Stomach (tissue), 4 donors: ENCODE measurements at regions not wholly inside any gene's neighbourhood (a gene's known extent, or its start where the extent isn't known, plus 50 kb on each side); places are given as distances from the start of the nearest gene placed in this dataset.

Experiments
- EP300 ChIP-seq: sonication (generic); formaldehyde crosslinking; IDR thresholded peaks from one replicate; pipeline ENCODE4 v1.6.1; 2017; ENCODE audit warnings: antibody characterized with exemption
- POLR2A ChIP-seq, 4 donors: fragments of 450-650 bp; IDR thresholded peaks; one replicate each; pipeline ENCODE4 v1.6.1; 2016; ENCODE audit warnings: antibody characterized with exemption in 4 of 4, control low read depth in 2 of 4, mild to moderate bottlenecking in 1 of 4, moderate library complexity in 1 of 4
- POLR2AphosphoS5 ChIP-seq, 3 donors: sonication (generic); formaldehyde crosslinking; IDR thresholded peaks; one replicate each; pipeline ENCODE4 v1.6.1; 2016; ENCODE audit warnings: antibody characterized with exemption in 3 of 3
- TF ChIP-seq, protein P1 (sequence below), 7 experiments: fragments of 450-650 bp in 4 of 7; fragments of 200-600 bp in 3 of 7; sonication (generic) in 3 of 7; IDR thresholded peaks; one replicate each; pipeline ENCODE4 v1.5.1; 2016 to 2019; ENCODE audit warnings: antibody characterized with exemption in 7 of 7, control low read depth in 2 of 7, mild to moderate bottlenecking in 1 of 7

DNA sequence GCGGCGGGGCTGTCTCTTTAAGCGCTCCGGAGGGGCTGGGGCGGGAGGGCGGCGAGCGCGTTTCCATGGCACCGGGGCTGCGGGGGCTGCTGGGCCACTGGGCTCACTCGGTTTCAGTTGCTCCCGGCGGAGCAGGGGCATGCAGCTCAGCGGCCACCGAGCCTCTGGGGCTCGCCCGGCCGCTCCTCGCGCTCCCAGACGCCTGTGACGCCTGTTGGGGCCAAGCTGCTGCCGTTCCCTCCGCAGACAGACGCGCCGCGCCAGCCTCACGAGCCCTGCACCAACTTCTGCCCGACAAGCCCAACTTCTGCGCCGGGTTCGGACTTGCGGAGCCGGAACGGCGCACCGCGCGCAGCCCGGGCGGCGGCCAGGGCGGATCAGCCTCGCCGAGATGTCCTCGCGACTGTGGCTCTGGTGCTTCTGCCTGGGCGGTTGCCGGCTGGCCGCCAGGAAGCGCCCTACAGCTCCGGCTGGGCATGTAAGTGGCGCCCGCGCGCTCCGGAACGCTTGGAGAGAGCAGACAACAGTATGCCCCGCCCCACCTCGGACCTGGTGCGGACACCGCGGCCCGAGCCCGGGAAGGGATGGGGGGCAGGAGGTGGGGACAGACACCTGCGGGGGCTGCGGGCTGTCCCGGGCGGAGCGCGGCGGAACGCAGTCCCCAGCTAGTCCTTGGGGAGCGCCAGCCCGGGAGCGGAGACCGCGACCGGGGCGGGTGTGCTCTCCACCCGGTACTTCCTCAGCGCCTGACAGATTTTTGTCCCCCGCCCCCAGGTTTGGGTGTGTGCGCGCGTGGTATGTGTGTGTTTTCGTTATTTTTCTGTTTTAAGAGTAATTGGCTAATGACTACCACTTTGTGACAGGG is 154.1 kb upstream of the GOLIM4 start:
- TF ChIP-seq EP300 (no peak), POLR2A (IDR thresholded peaks at IDR 0.05) (no peak), POLR2AphosphoS5 (IDR thresholded peaks at IDR 0.05) (no peak)
- TF ChIP-seq, protein P1, sequence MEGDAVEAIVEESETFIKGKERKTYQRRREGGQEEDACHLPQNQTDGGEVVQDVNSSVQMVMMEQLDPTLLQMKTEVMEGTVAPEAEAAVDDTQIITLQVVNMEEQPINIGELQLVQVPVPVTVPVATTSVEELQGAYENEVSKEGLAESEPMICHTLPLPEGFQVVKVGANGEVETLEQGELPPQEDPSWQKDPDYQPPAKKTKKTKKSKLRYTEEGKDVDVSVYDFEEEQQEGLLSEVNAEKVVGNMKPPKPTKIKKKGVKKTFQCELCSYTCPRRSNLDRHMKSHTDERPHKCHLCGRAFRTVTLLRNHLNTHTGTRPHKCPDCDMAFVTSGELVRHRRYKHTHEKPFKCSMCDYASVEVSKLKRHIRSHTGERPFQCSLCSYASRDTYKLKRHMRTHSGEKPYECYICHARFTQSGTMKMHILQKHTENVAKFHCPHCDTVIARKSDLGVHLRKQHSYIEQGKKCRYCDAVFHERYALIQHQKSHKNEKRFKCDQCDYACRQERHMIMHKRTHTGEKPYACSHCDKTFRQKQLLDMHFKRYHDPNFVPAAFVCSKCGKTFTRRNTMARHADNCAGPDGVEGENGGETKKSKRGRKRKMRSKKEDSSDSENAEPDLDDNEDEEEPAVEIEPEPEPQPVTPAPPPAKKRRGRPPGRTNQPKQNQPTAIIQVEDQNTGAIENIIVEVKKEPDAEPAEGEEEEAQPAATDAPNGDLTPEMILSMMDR (IDR thresholded peaks at IDR 0.05) = no peak
